HCT116 (cell line): ENCODE measurements at regions not wholly inside any gene's neighbourhood (a gene's known extent, or its start where the extent isn't known, plus 50 kb on each side); places are given as distances from the start of the nearest gene placed in this dataset.

Source experiments
- CBX3 ChIP-seq: IDR thresholded peaks from 2 replicates; pipeline ENCODE4 v1.6.1; 2012; ENCODE audit warnings: low read depth
- CEBPB ChIP-seq: IDR thresholded peaks from 2 replicates; pipeline ENCODE4 v1.6.1; 2012; ENCODE audit warnings: low read depth
- CTCF ChIP-seq, 3 experiments: fragments of 200-600 bp in 1 of 3; sonication (generic) in 1 of 3; IDR thresholded peaks in 2 of 3; conservative IDR thresholded peaks in 1 of 3; 2 replicates each; pipeline ENCODE4 v1.5.1; 2012 to 2017; ENCODE audit warnings: low read depth in 2 of 3, low read length in 2 of 3, antibody characterized with exemption in 1 of 3, borderline replicate concordance in 1 of 3, control low read depth in 1 of 3, mild to moderate bottlenecking in 1 of 3, mixed read lengths in 1 of 3, mixed run types in 1 of 3, moderate library complexity in 1 of 3; ENCODE audit not compliant: insufficient read depth in 1 of 3
- EZH2 ChIP-seq: fragments of 200-600 bp; sonication (generic); IDR thresholded peaks from 2 replicates; pipeline ENCODE4 v1.6.1; 2017; ENCODE audit warnings: antibody characterized with exemption, mixed run types
- EZH2phosphoT487 ChIP-seq: fragments of 200-600 bp; IDR thresholded peaks from 2 replicates; pipeline ENCODE4 v1.6.1; 2018; ENCODE audit warnings: antibody characterized with exemption, borderline replicate concordance
- FOSL1 ChIP-seq: IDR thresholded peaks from 2 replicates; pipeline ENCODE4 v1.6.1; 2012; ENCODE audit warnings: low read depth
- JUND ChIP-seq: IDR thresholded peaks from 2 replicates; pipeline ENCODE4 v1.6.1; 2012
- POLR2A ChIP-seq: IDR thresholded peaks from 2 replicates; pipeline ENCODE4 v1.7.0; 2011; ENCODE audit warnings: borderline replicate concordance; ENCODE audit not compliant: insufficient read depth, insufficient read length; ENCODE audit errors: extremely low read depth
- POLR2AphosphoS5 ChIP-seq: IDR thresholded peaks from 2 replicates; pipeline ENCODE4 v1.6.1; 2011; ENCODE audit warnings: mild to moderate bottlenecking, low read depth, low read length, moderate library complexity
- RAD21 ChIP-seq: IDR thresholded peaks from 2 replicates; pipeline ENCODE4 v1.6.1; 2012; ENCODE audit warnings: low read depth, mild to moderate bottlenecking
- REST ChIP-seq: IDR thresholded peaks from 2 replicates; pipeline ENCODE4 v1.6.1; 2012; ENCODE audit warnings: low read depth
- TCF7L2 ChIP-seq: IDR thresholded peaks from 2 replicates; pipeline ENCODE4 v1.7.0; 2011; ENCODE audit warnings: borderline replicate concordance, inconsistent platforms; ENCODE audit not compliant: insufficient read depth, insufficient read length; ENCODE audit errors: extremely low read depth
- YY1 ChIP-seq: IDR thresholded peaks from 2 replicates; pipeline ENCODE4 v1.6.1; 2011; ENCODE audit warnings: low read length, low read depth, moderate library complexity, mild to moderate bottlenecking; ENCODE audit not compliant: insufficient replicate concordance; ENCODE audit errors: extremely low read depth
- ZNF274 ChIP-seq: fragments of 200-500 bp; sonication (Bioruptor generic); IDR thresholded peaks from 2 replicates; pipeline ENCODE4 v1.6.1; 2014; ENCODE audit warnings: mild to moderate bottlenecking, low read depth, low read length, inconsistent platforms

GRCh38 chr7:51518646-51519045 lies 202.0 kb upstream of the COBL start:
- TF ChIP-seq EZH2phosphoT487: no peak
- TF ChIP-seq EZH2: no peak
- no peak for TF ChIP-seq JUND
- TF ChIP-seq REST: no peak
- TF ChIP-seq CTCF (IDR thresholded peaks at IDR 0.05 in 2 of 3, conservative IDR thresholded peaks at IDR 0.05 in 1 of 3; ENCODE audit: borderline replicate concordance in 1 of 3, insufficient read depth in 1 of 3, low read depth in 2 of 3, low read length in 2 of 3): no peak
- TF ChIP-seq POLR2A: no peak
- TF ChIP-seq YY1: no peak
- no peak for TF ChIP-seq RAD21
- no peak for TF ChIP-seq POLR2AphosphoS5
- TF ChIP-seq TCF7L2: no peak
- no peak for TF ChIP-seq ZNF274
- no peak for TF ChIP-seq CBX3
- TF ChIP-seq FOSL1: no peak
- no peak for TF ChIP-seq CEBPB
